Right lobe of liver (tissue), 4 donors: ENCODE measurements at regions not wholly inside any gene's neighbourhood (a gene's known extent, or its start where the extent isn't known, plus 50 kb on each side); places are given as distances from the start of the nearest gene placed in this dataset.

Experiments used
- CTCF ChIP-seq, 4 donors: fragments of 200-600 bp in 3 of 4; fragments of 450-650 bp in 1 of 4; IDR thresholded peaks; one replicate each; pipeline versions ENCODE4 v1.5.1 to v1.8.0; 2016 to 2022; ENCODE audit warnings: antibody characterized with exemption in 4 of 4, mild to moderate bottlenecking in 2 of 4
- POLR2A ChIP-seq: fragments of 450-650 bp; IDR thresholded peaks from one replicate; pipeline ENCODE4 v1.6.1; 2017; ENCODE audit warnings: antibody characterized with exemption, mild to moderate bottlenecking
- donor health status: DM: no; HTN: no; CAD: no.
- donor health status: DM: no; HTN: no; CAD: no.
- donor health status: DM: no; HTN: yes; CAD: no.

- no peak for TF ChIP-seq CTCF (IDR thresholded peaks at IDR 0.05)
- TF ChIP-seq POLR2A = no peak
These were observed 430.5 kb upstream of the KLF6 start for GRCh38 chr10:4215485-4215884.
